Endodermal cell (in vitro differentiated cells): ENCODE measurements at regions not wholly inside any gene's neighbourhood (a gene's known extent, or its start where the extent isn't known, plus 50 kb on each side); places are given as distances from the start of the nearest gene placed in this dataset.

Experiments
- DNase-seq: peaks from one replicate; pipeline ENCODE4 v3.0.0-alpha.2; 2017
- H3K27ac ChIP-seq: 2 replicates; pipeline ENCODE4 v1.5.1; 2013; ENCODE audit warnings: mild to moderate bottlenecking, low read depth, low read length, moderate library complexity
- H3K27me3 ChIP-seq: 2 replicates; pipeline ENCODE4 v1.6.1; 2013; ENCODE audit warnings: mild to moderate bottlenecking, low read length, moderate library complexity; ENCODE audit not compliant: insufficient read depth, control insufficient read depth, poor library complexity, severe bottlenecking
- H3K36me3 ChIP-seq: 2 replicates; pipeline ENCODE4 v1.7.0; 2013; ENCODE audit warnings: mild to moderate bottlenecking, low read length, moderate library complexity; ENCODE audit not compliant: control insufficient read depth, insufficient read depth
- H3K4me1 ChIP-seq: one replicate; pipeline ENCODE4 v1.7.0; 2013; ENCODE audit warnings: low read length; ENCODE audit not compliant: control insufficient read depth, insufficient read depth
- H3K4me3 ChIP-seq: 2 replicates; pipeline ENCODE4 v1.5.1; 2013; ENCODE audit warnings: mild to moderate bottlenecking, low read length, moderate library complexity
- H3K9ac ChIP-seq: 2 replicates; pipeline ENCODE4 v1.6.1; 2013; ENCODE audit warnings: mild to moderate bottlenecking, low read length, moderate library complexity; ENCODE audit not compliant: poor library complexity, severe bottlenecking; ENCODE audit errors: extremely low read depth
- H3K9me3 ChIP-seq: 2 replicates; pipeline ENCODE4 v1.6.1; 2013; ENCODE audit warnings: mild to moderate bottlenecking, low read length, moderate library complexity; ENCODE audit not compliant: control insufficient read depth
- H3K27ac Mint-ChIP-seq: 2 replicates; pipeline ENCODE4 v1.8.0; 2020; ENCODE audit warnings: mixed read lengths
- H3K27me3 Mint-ChIP-seq: 2 replicates; pipeline ENCODE4 v1.8.0; 2021; ENCODE audit warnings: mild to moderate bottlenecking, mixed read lengths; ENCODE audit not compliant: insufficient read depth
- H3K36me3 Mint-ChIP-seq: 2 replicates; pipeline ENCODE4 v1.8.0; 2020; ENCODE audit warnings: low read depth, mixed read lengths
- H3K4me1 Mint-ChIP-seq: 2 replicates; pipeline ENCODE4 v1.8.0; 2020; ENCODE audit warnings: mixed read lengths
- H3K4me3 Mint-ChIP-seq: 2 replicates; pipeline ENCODE4 v1.8.0; 2020; ENCODE audit warnings: mild to moderate bottlenecking, moderate library complexity, mixed read lengths
- H3K9me3 Mint-ChIP-seq: 2 replicates; pipeline ENCODE4 v1.8.0; 2020; ENCODE audit warnings: mild to moderate bottlenecking, mixed read lengths
- CTCF ChIP-seq: fragments of 200-600 bp; sonication (generic); conservative IDR thresholded peaks from 2 replicates; pipeline ENCODE4 v1.5.0; 2021; ENCODE audit warnings: antibody characterized with exemption, mild to moderate bottlenecking
- WGBS, 2 experiments: methylation state at CpG; one replicate each; pipeline versions ENCODE4 v1.1.5 to v1.1.7; 2013; ENCODE audit warnings: missing lambda C conversion rate in 2 of 2, mixed read lengths in 1 of 2; ENCODE audit not compliant: insufficient coverage in 1 of 2, insufficient read length in 1 of 2; 5-methylcytosine and 5-hydroxymethylcytosine counted together

GRCh38 chr1:217053676-217054075 is 330.4 kb upstream of the ESRRG start:
- H3K27ac Mint-ChIP-seq, result no peak overlapping the region

GRCh38 chr1:217052626-217053025 is 329.4 kb upstream of the ESRRG start:
- no peak for DNase-seq
- Mint-ChIP-seq H3K36me3 (no peaks in the 10 kb centered on the region), H3K4me1 (no peaks in the 10 kb centered on the region), H3K9me3 (no peaks in the 10 kb centered on the region), H3K4me3 (no peak overlapping the region), H3K27ac (no peak overlapping the region), H3K27me3 (peaks cover 40% of the 10 kb centered on the region)
- H3K9ac ChIP-seq, result no peak overlapping the region
- H3K27me3 ChIP-seq, result peaks cover 14% of the 10 kb centered on the region
- 80% methylated on average over 2 of the region's 2 CpGs for WGBS, 2 experiments
- H3K4me3 ChIP-seq, result no peak overlapping the region
- no peaks in the 10 kb centered on the region for H3K4me1 ChIP-seq
- H3K36me3 ChIP-seq, result no peaks in the 10 kb centered on the region
- H3K27ac ChIP-seq, result no peak overlapping the region
- no peaks in the 10 kb centered on the region for H3K9me3 ChIP-seq
- no peak for TF ChIP-seq CTCF

More at GRCh38 chr1:217053676-217054075, 330.4 kb upstream of the ESRRG start:
- Mint-ChIP-seq H3K4me3 (no peak overlapping the region), H3K9me3 (no peaks in the 10 kb centered on the region), H3K4me1 (no peaks in the 10 kb centered on the region), H3K27me3 (peaks cover 44% of the 10 kb centered on the region), H3K36me3 (no peaks in the 10 kb centered on the region)
- H3K9me3 ChIP-seq, result no peaks in the 10 kb centered on the region
- WGBS, 2 experiments, result 73 to 84% methylated on average over 3 of the region's 3 CpGs
- H3K27ac ChIP-seq, result no peak overlapping the region
- H3K9ac ChIP-seq, result no peak overlapping the region
- no peak for DNase-seq
- H3K4me1 ChIP-seq, result no peaks in the 10 kb centered on the region
- peaks cover 14% of the 10 kb centered on the region for H3K27me3 ChIP-seq
- no peak overlapping the region for H3K4me3 ChIP-seq
- TF ChIP-seq CTCF, result no peak
- no peaks in the 10 kb centered on the region for H3K36me3 ChIP-seq

- H3K4me3 Mint-ChIP-seq, result no peak overlapping the region
- peaks cover 14% of the 10 kb centered on the region for H3K27me3 ChIP-seq
- DNase-seq, result no peak
- no peak overlapping the region for H3K9ac ChIP-seq
- no peak overlapping the region for H3K27ac Mint-ChIP-seq
- H3K4me1 Mint-ChIP-seq, result no peaks in the 10 kb centered on the region
- peaks cover 39% of the 10 kb centered on the region for H3K27me3 Mint-ChIP-seq
- H3K4me1 ChIP-seq, result no peaks in the 10 kb centered on the region
- no peaks in the 10 kb centered on the region for H3K36me3 ChIP-seq
- H3K9me3 ChIP-seq, result no peaks in the 10 kb centered on the region
- H3K27ac ChIP-seq, result no peak overlapping the region
- no peak for TF ChIP-seq CTCF
- no peaks in the 10 kb centered on the region for H3K9me3 Mint-ChIP-seq
- 94 to 100% methylated on average over 1 to 2 of the region's 2 CpGs for WGBS, 2 experiments
- H3K36me3 Mint-ChIP-seq, result no peaks in the 10 kb centered on the region
- H3K4me3 ChIP-seq, result no peak overlapping the region
Observed at GRCh38 chr1:217052196-217052595, 329.0 kb upstream of the ESRRG start.
